ENCODE measurements at regions not wholly inside any gene's neighbourhood (a gene's known extent, or its start where the extent isn't known, plus 50 kb on each side); places are given as distances from the start of the nearest gene placed in this dataset.

DNA sequence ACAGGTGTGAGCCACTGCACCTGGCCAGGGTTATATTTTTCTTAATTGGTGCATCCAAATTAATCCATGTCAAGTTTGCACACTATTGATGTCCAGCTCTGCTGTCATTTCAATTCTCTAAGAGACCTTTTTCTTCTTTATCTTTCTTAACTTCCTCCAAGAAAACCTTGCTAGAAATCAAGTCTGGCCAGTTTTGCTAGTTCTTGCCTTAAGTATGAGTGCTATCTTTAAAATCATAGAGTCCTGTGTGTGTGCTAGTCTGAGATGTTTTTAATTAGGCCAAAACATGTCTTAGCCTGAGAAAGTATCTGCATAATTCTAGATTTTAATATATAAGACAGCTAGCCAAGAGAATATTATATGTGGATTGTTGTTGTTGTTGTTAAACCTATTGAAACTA is 56.2 kb upstream of the SLC39A10 start:
- no peaks in the 10 kb centered on the region for H3K36me3 Mint-ChIP-seq (ENCODE audit: low read depth)
- no peak overlapping the region for H3K4me3 Mint-ChIP-seq
- no peak for TF ChIP-seq CTCF (IDR thresholded peaks at IDR 0.05)
- H3K4me1 Mint-ChIP-seq, result peaks cover 8% of the 10 kb centered on the region
- H3K27me3 Mint-ChIP-seq (ENCODE audit: low read depth, poor library complexity), result peaks cover 9% of the 10 kb centered on the region
- no peak for DNase-seq
- no peaks in the 10 kb centered on the region for H3K9me3 Mint-ChIP-seq
- H3K27ac Mint-ChIP-seq, result no peak overlapping the region

GRCh38 chr2:195596840-195597239 is 60.2 kb upstream of the SLC39A10 start:
- Mint-ChIP-seq H3K4me1 (peaks cover 8% of the 10 kb centered on the region), H3K4me3 (no peak overlapping the region), H3K27ac (no peak overlapping the region), H3K27me3 (ENCODE audit: low read depth, poor library complexity) (peaks cover 4% of the 10 kb centered on the region), H3K9me3 (peaks cover 4% of the 10 kb centered on the region), H3K36me3 (ENCODE audit: low read depth) (no peaks in the 10 kb centered on the region)
- TF ChIP-seq CTCF (IDR thresholded peaks at IDR 0.05), result no peak
- DNase-seq, result no peak

- Mint-ChIP-seq H3K4me3 (no peak overlapping the region), H3K27ac (no peak overlapping the region), H3K9me3 (peaks cover 4% of the 10 kb centered on the region), H3K27me3 (ENCODE audit: low read depth, poor library complexity) (peaks cover 4% of the 10 kb centered on the region), H3K4me1 (peaks cover under 1% of the 10 kb centered on the region), H3K36me3 (ENCODE audit: low read depth) (no peaks in the 10 kb centered on the region)
- DNase-seq, result no peak
- no peak for TF ChIP-seq CTCF (IDR thresholded peaks at IDR 0.05)
Measured at GRCh38 chr2:195595825-195596224, 61.2 kb upstream of the SLC39A10 start.

DNA sequence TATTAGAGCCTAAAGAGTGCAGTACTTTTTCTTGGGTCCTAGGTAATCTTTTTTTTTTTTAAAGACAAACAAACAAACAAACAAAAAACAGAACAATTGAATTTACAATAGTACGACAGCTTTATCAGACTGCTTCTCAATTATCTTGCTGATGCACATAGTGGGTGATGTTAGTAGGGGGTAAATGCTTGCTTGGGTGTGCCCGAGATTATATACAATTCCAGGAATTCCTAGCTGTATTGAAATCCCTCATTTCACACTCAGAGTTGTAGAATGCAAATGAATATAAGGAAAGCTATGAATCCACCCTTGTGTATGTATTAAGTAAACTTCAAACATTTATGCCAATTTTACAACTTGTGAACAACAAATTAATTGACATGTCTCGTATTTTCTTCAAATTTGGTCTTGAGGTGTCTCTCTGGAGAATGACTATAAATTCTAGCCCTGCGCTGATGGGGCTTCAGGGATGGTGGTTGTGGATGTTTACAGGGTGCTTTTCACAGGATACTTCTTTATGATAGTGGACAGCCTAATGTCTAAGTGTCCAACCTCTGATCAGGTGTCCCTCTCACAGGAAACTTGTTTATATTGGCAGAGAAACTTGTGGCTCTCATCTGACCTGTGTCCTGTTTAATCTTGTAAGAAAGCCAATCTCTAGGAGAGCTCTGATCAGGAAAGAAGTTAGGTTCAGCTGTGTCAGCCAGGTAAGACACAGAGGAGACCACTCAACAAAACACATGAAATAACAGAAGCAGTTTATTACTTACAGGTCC is 61.9 kb upstream of the SLC39A10 start:
- no peak overlapping the region for H3K4me3 Mint-ChIP-seq
- H3K36me3 Mint-ChIP-seq (ENCODE audit: low read depth), result no peaks in the 10 kb centered on the region
- peaks cover 4% of the 10 kb centered on the region for H3K9me3 Mint-ChIP-seq
- no peak for TF ChIP-seq CTCF (IDR thresholded peaks at IDR 0.05)
- no peak overlapping the region for H3K27ac Mint-ChIP-seq
- no peaks in the 10 kb centered on the region for H3K4me1 Mint-ChIP-seq
- H3K27me3 Mint-ChIP-seq (ENCODE audit: low read depth, poor library complexity), result peaks cover 4% of the 10 kb centered on the region
- DNase-seq, result no peak

- H3K4me3 Mint-ChIP-seq, result no peak overlapping the region
- no peaks in the 10 kb centered on the region for H3K4me1 Mint-ChIP-seq
- H3K9me3 Mint-ChIP-seq, result peaks cover 4% of the 10 kb centered on the region
- TF ChIP-seq CTCF (IDR thresholded peaks at IDR 0.05), result no peak
- DNase-seq, result no peak
- H3K36me3 Mint-ChIP-seq (ENCODE audit: low read depth), result no peaks in the 10 kb centered on the region
- H3K27ac Mint-ChIP-seq, result no peak overlapping the region
- peaks cover 4% of the 10 kb centered on the region for H3K27me3 Mint-ChIP-seq (ENCODE audit: low read depth, poor library complexity)
Measured at GRCh38 chr2:195594248-195594647, 62.8 kb upstream of the SLC39A10 start.

DNA sequence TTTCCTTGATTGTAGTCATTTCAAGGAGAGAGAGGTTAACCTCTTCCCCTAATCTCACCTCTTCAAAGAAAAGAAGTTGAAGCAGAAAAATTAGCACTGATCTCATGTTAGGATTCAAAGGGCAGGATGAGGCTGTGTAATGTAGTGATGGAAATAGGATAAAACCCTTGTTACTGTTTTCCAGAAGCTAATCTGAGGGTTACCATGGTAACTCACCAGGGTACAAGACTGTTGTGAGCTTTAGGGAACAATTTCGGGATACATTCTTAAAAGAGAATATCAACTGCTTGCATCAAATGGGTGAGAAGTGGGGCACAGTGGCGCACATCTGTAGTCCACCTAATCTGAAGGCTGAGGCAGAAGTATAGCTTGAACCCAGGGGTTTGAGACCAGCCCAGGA is 64.9 kb upstream of the SLC39A10 start:
- Mint-ChIP-seq H3K4me3 (no peak overlapping the region), H3K27ac (no peak overlapping the region), H3K4me1 (no peaks in the 10 kb centered on the region), H3K36me3 (ENCODE audit: low read depth) (no peaks in the 10 kb centered on the region), H3K9me3 (peaks cover 4% of the 10 kb centered on the region), H3K27me3 (ENCODE audit: low read depth, poor library complexity) (no peaks in the 10 kb centered on the region)
- TF ChIP-seq CTCF (IDR thresholded peaks at IDR 0.05), result no peak
- no peak for DNase-seq
